HG02623 (cell line): ENCODE measurements at regions not wholly inside any gene's neighbourhood (a gene's known extent, or its start where the extent isn't known, plus 50 kb on each side); places are given as distances from the start of the nearest gene placed in this dataset.

Experiments
- ATAC-seq: cut with Tn5 transposase; IDR thresholded peaks from one replicate; pipeline ENCODE4 v1.9.1; 2021; ENCODE audit warnings: moderate library complexity; ENCODE audit not compliant: unreplicated experiment

- ATAC-seq, result no peak
Measured at GRCh38 chr18:38948436-38948835, 1382.8 kb upstream of the CELF4 start.

- ATAC-seq, result no peak
Measured at GRCh38 chr18:38944446-38945024, 1378.9 kb upstream of the CELF4 start.

- peak; percentile 7 for ATAC-seq
Measured at GRCh38 chr18:38941711-38942561, 1376.3 kb upstream of the CELF4 start.

- ATAC-seq, result peak; percentile 78
Measured at GRCh38 chr18:38940863-38941531, 1375.4 kb upstream of the CELF4 start.

DNA sequence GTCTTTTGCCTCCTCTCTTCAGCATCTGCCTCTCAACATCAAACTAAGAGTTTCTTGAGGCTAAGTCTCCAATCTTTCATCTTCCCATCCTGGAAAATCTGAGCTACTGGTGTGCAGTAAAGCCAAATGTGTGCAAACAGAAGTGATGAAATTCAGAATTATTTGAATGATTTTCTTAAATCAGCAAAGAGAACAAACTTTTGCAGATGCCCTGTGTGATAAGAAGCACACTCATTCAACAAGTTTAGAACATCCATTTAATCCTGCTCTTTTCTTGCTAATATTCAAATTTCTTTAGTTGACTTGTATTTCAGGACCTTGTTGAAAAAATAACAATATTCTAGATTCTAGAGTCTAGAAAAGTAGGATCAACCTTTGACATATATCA, 1374.9 kb upstream of the CELF4 start:
- peak; percentile 20 for ATAC-seq

- peak; percentile 74 for ATAC-seq
Measured at GRCh38 chr18:38933910-38934510, 1368.4 kb upstream of the CELF4 start.

- ATAC-seq, result no peak
Measured at GRCh38 chr18:38933322-38933721, 1367.7 kb upstream of the CELF4 start.

GRCh38 chr18:38932752-38933151, 1367.2 kb upstream of the CELF4 start:
- ATAC-seq, result peak; percentile 57

GRCh38 chr18:38931754-38932050, 1366.1 kb upstream of the CELF4 start:
- ATAC-seq, result no peak

- no peak for ATAC-seq
Measured at GRCh38 chr18:38930881-38931753, 1365.5 kb upstream of the CELF4 start.

DNA sequence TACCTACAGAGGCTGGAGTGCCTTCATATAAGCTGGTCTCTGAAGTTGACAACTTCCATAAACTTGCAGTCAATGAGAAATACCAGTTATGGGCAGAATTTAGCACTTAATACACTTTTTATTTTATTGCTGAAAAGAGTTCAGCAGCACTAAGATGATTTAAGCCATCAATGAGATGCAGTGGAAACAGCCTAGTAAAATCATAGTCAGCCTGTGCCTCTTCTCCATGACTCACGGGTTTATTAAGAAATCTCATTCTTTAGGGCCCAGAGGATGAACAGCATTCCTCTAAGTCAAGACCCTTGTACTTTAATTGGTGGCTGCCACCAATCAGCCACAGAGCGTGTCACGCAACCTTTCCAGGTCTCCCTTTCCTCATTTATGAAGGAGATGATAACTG, 1357.9 kb upstream of the CELF4 start:
- no peak for ATAC-seq

DNA sequence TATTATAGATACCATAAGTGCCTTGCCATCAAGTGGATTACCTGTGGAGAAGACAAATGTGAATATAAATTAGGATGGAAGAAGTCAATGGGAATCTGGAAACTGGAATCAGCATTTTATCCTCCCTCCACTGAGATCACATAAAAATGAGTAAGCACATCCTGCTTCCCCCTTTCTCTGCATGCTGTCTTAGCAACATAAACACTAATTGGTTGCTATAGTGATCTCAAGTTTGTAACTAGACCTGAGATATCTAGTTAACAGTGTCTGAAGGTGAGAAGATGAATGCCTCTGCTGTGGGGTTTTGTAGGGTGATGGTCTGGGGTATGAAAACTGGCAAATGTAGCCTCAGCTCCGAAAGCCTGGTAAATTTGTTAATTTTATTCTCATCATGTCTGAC, 1357.5 kb upstream of the CELF4 start:
- no peak for ATAC-seq

GRCh38 chr18:38909972-38910371, 1344.4 kb upstream of the CELF4 start:
- ATAC-seq, result no peak

- no peak for ATAC-seq
Measured at GRCh38 chr18:38902796-38903195, 1337.2 kb upstream of the CELF4 start.

DNA sequence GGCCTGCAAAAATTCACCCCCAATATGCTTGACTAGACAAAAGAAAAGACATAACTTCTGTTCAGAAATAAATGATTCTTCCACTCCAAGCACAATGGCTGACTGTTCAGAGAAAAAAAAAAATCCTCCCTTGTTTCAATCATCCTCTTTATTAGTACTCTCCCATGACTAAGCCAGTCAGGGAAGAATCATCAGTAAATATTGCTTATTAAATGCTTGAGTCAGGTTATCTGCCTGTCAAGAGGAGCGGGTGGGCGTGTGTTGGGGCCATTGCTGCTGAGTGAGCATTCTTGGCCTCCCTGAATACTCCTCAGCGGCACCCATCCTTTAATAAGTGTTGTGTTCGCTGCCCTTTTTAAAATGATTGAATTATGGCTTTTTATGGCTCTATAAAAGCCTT, 1334.8 kb upstream of the CELF4 start:
- ATAC-seq, result no peak

DNA sequence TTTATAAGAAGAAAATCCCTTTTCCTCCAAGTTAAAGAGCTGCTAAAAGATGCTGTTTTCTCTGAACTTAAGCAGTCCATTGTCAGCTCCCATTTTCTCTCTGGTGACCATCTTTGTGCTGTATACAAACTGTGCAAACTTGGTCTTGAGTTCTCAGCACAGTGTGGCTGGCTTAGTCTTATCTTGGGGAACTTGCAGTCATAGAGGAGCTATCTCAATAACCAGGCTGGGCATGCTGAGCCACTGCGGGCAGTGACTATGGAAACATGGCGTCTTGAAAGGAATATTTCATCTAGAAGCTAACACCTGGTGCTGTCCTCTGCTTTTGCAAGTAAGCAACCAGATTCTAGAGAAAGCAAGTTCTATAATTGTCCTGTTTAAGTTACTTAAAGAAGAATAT, 1334.4 kb upstream of the CELF4 start:
- ATAC-seq, result no peak

- no peak for ATAC-seq
Measured at GRCh38 chr18:38899252-38899651, 1333.7 kb upstream of the CELF4 start.

GRCh38 chr18:38898167-38898566, 1332.6 kb upstream of the CELF4 start:
- no peak for ATAC-seq

GRCh38 chr18:38895560-38895959, 1330.0 kb upstream of the CELF4 start:
- no peak for ATAC-seq

GRCh38 chr18:38887671-38888020, 1322.0 kb upstream of the CELF4 start:
- ATAC-seq, result no peak
